ENCODE measurements at regions not wholly inside any gene's neighbourhood (a gene's known extent, or its start where the extent isn't known, plus 50 kb on each side); places are given as distances from the start of the nearest gene placed in this dataset.
"Not testable (repeated sequence)": the region's sequence is repeated elsewhere in the genome, so short reads cannot be mapped to it uniquely, and the experiment has no call there.

- no peak for DNase-seq (ENCODE audit: low read depth)
Measured at GRCh38 chr5:138702166-138703077, 50.8 kb upstream of the CTNNA1 start.

GRCh38 chr5:138701678-138702077 is 51.5 kb upstream of the CTNNA1 start:
- DNase-seq (ENCODE audit: low read depth): no peak

GRCh38 chr5:138700581-138701362 is 52.5 kb upstream of the CTNNA1 start:
- DNase-seq (ENCODE audit: low read depth): no peak

- no peak for DNase-seq (ENCODE audit: low read depth)
Measured at GRCh38 chr5:138699482-138699881, 53.7 kb upstream of the CTNNA1 start.

- DNase-seq (ENCODE audit: low read depth): no peak
Measured at GRCh38 chr5:138698713-138699112, 54.5 kb upstream of the CTNNA1 start.

- DNase-seq (ENCODE audit: low read depth): no peak
Measured at GRCh38 chr5:138697720-138698360, 55.4 kb upstream of the CTNNA1 start.

GRCh38 chr5:138696501-138696900 is 56.7 kb upstream of the CTNNA1 start:
- DNase-seq (ENCODE audit: low read depth): peak; percentile 70

- DNase-seq (ENCODE audit: low read depth): no peak
Measured at GRCh38 chr5:138695781-138696180, 57.4 kb upstream of the CTNNA1 start.

- no peak for DNase-seq (ENCODE audit: low read depth)
Measured at GRCh38 chr5:138694146-138694545, 59.1 kb upstream of the CTNNA1 start.

GRCh38 chr5:138692370-138692769 is 60.9 kb upstream of the CTNNA1 start:
- no peak for DNase-seq (ENCODE audit: low read depth)

GRCh38 chr5:138686668-138687067 is 66.6 kb upstream of the CTNNA1 start:
- DNase-seq (ENCODE audit: low read depth): no peak

GRCh38 chr5:138685193-138685745 is 68.0 kb upstream of the CTNNA1 start:
- no peak for DNase-seq (ENCODE audit: low read depth)

- DNase-seq (ENCODE audit: low read depth): not testable (repeated sequence)
Measured at GRCh38 chr5:138682462-138682861, 70.8 kb upstream of the CTNNA1 start.

- DNase-seq (ENCODE audit: low read depth): not testable (repeated sequence)
Measured at GRCh38 chr5:138678826-138679225, 74.4 kb upstream of the CTNNA1 start.

GRCh38 chr5:138677782-138678181 is 75.4 kb upstream of the CTNNA1 start:
- no peak for DNase-seq (ENCODE audit: low read depth)

- no peak for DNase-seq (ENCODE audit: low read depth)
Measured at GRCh38 chr5:138676556-138677193, 76.5 kb upstream of the CTNNA1 start.

GRCh38 chr5:138676002-138676401 is 77.2 kb upstream of the CTNNA1 start:
- no peak for DNase-seq (ENCODE audit: low read depth)

- peak; percentile 91 for DNase-seq (ENCODE audit: low read depth)
Measured at GRCh38 chr5:138668451-138669380, 84.5 kb upstream of the CTNNA1 start.

GRCh38 chr5:138667782-138668331 is 85.4 kb upstream of the CTNNA1 start:
- not testable (repeated sequence) for DNase-seq (ENCODE audit: low read depth)

All from myocyte (in vitro differentiated cells).